ENCODE measurements at regions not wholly inside any gene's neighbourhood (a gene's known extent, or its start where the extent isn't known, plus 50 kb on each side); places are given as distances from the start of the nearest gene placed in this dataset.

GRCh38 chr17:71625330-71625729 lies 495.5 kb upstream of the SOX9 start:
- no peak overlapping the region for H2AFZ ChIP-seq (ENCODE audit: insufficient read depth, low read depth, low read length, poor library complexity, severe bottlenecking)
- no peak overlapping the region for H3K27ac ChIP-seq (ENCODE audit: low read length in 2 of 2)
- H3K4me2 ChIP-seq (replicated peaks; ENCODE audit: low read depth, low read length, poor library complexity, severe bottlenecking) = no peak overlapping the region
- no peak overlapping the region for H3K9ac ChIP-seq (ENCODE audit: low read length)
- H3K4me1 ChIP-seq (ENCODE audit: control insufficient read depth in 2 of 2, insufficient read depth in 2 of 2, low read length in 2 of 2) = no peaks in the 10 kb centered on the region
- no peak for DNase-seq
- no peaks in the 10 kb centered on the region for H4K20me1 ChIP-seq (ENCODE audit: control insufficient read depth, insufficient read depth, low read length, poor library complexity, severe bottlenecking)
- no CpG with 5 or more reads among the region's 1 CpG for WGBS (ENCODE audit: insufficient coverage)
- H3K27ac Mint-ChIP-seq = no peak overlapping the region
- H3K4me3 Mint-ChIP-seq = no peak overlapping the region
- TF ChIP-seq EZH2 (IDR thresholded peaks at IDR 0.05; ENCODE audit: borderline replicate concordance, insufficient read depth, low read depth, low read length, poor library complexity, severe bottlenecking) (no peak), CTCF (IDR thresholded peaks at IDR 0.05) (no peak)
- H3K79me2 ChIP-seq (ENCODE audit: control insufficient read depth, insufficient read depth, low read length) = no peaks in the 10 kb centered on the region
- peaks cover 0 to 7% (median 0%) of the 10 kb centered on the region in 3 donors for H3K9me3 ChIP-seq (ENCODE audit: control extremely low read depth in 1 of 3, control insufficient read depth in 2 of 3, insufficient read depth in 1 of 3, low read length in 2 of 3)
- intact Hi-C loops (cut with micrococcal nuclease) = no loop called here
- peaks cover 2% of the 10 kb centered on the region for H3K9me3 Mint-ChIP-seq (ENCODE audit: insufficient read depth)
- no peaks in the 10 kb centered on the region for H3K27me3 ChIP-seq (replicated peaks in 1 of 4; ENCODE audit: control extremely low read depth in 1 of 4, control insufficient read depth in 3 of 4, insufficient read depth in 4 of 4, low read length in 3 of 4)
- ChIA-PET CTCF (no interaction called here), POLR2A (no interaction called here)
- no peaks in the 10 kb centered on the region for H3K4me1 Mint-ChIP-seq
- no peak for ATAC-seq (ENCODE audit: low read depth)
- no peaks in the 10 kb centered on the region for H3K36me3 ChIP-seq (replicated peaks in 1 of 2; ENCODE audit: control extremely low read depth in 1 of 2, control insufficient read depth in 1 of 2, extremely low read depth in 1 of 2, insufficient read depth in 2 of 2, low read length in 1 of 2)
- H3K4me3 ChIP-seq (ENCODE audit: control extremely low read depth in 1 of 5, extremely low read depth in 1 of 5, insufficient read depth in 1 of 5, low read depth in 2 of 5, low read length in 4 of 5) = no peak overlapping the region
- no peaks in the 10 kb centered on the region for H3K27me3 Mint-ChIP-seq

DNA sequence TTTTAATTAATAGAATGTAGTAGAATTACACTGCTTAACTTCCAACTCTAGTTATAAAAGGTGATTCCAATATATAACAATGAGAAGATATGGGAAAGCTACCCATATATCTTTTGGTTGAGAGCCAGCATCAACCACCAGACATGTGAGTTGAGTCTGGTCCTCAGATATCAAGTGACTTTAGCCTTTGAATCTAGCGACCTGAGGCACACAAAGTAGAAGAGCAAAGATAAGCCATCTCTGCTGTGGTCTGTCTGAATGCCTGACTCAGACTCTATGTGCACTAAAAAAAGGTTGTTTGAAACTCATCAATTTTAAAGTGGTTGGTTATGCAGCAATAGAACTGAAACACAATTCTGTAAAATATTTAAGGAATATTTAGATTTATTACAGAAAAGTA lies 492.5 kb upstream of the SOX9 start:
- H3K4me2 ChIP-seq (replicated peaks; ENCODE audit: low read depth, low read length, poor library complexity, severe bottlenecking) = no peak overlapping the region
- H3K27me3 ChIP-seq (replicated peaks in 1 of 4; ENCODE audit: control extremely low read depth in 1 of 4, control insufficient read depth in 3 of 4, insufficient read depth in 4 of 4, low read length in 3 of 4) = no peaks in the 10 kb centered on the region
- H3K27ac Mint-ChIP-seq = no peak overlapping the region
- H3K36me3 ChIP-seq (replicated peaks in 1 of 2; ENCODE audit: control extremely low read depth in 1 of 2, control insufficient read depth in 1 of 2, extremely low read depth in 1 of 2, insufficient read depth in 2 of 2, low read length in 1 of 2) = no peaks in the 10 kb centered on the region
- WGBS (ENCODE audit: insufficient coverage) = 100% methylated on average over 1 of the region's 1 CpG
- H3K9me3 ChIP-seq (ENCODE audit: control extremely low read depth in 1 of 3, control insufficient read depth in 2 of 3, insufficient read depth in 1 of 3, low read length in 2 of 3) = no peaks in the 10 kb centered on the region
- TF ChIP-seq CTCF (IDR thresholded peaks at IDR 0.05) = no peak
- TF ChIP-seq EZH2 (IDR thresholded peaks at IDR 0.05; ENCODE audit: borderline replicate concordance, insufficient read depth, low read depth, low read length, poor library complexity, severe bottlenecking) = no peak
- no peaks in the 10 kb centered on the region for H3K79me2 ChIP-seq (ENCODE audit: control insufficient read depth, insufficient read depth, low read length)
- H2AFZ ChIP-seq (ENCODE audit: insufficient read depth, low read depth, low read length, poor library complexity, severe bottlenecking) = no peak overlapping the region
- H3K9ac ChIP-seq (ENCODE audit: low read length) = no peak overlapping the region
- H4K20me1 ChIP-seq (ENCODE audit: control insufficient read depth, insufficient read depth, low read length, poor library complexity, severe bottlenecking) = no peaks in the 10 kb centered on the region
- no peaks in the 10 kb centered on the region for H3K4me1 Mint-ChIP-seq
- intact Hi-C loops (cut with micrococcal nuclease) = no loop called here
- peaks cover 3% of the 10 kb centered on the region for H3K9me3 Mint-ChIP-seq (ENCODE audit: insufficient read depth)
- no peak for DNase-seq
- H3K27me3 Mint-ChIP-seq = no peaks in the 10 kb centered on the region
- no peak overlapping the region for H3K4me3 Mint-ChIP-seq
- H3K4me1 ChIP-seq (ENCODE audit: control insufficient read depth in 2 of 2, insufficient read depth in 2 of 2, low read length in 2 of 2) = no peaks in the 10 kb centered on the region
- CTCF ChIA-PET = no interaction called here
- H3K4me3 ChIP-seq (ENCODE audit: control extremely low read depth in 1 of 5, extremely low read depth in 1 of 5, insufficient read depth in 1 of 5, low read depth in 2 of 5, low read length in 4 of 5) = no peak overlapping the region
- H3K27ac ChIP-seq (ENCODE audit: low read length in 2 of 2) = no peak overlapping the region
- POLR2A ChIA-PET = no interaction called here
- no peak for ATAC-seq (ENCODE audit: low read depth)

All from B cell (primary cell).